ENCODE measurements at regions not wholly inside any gene's neighbourhood (a gene's known extent, or its start where the extent isn't known, plus 50 kb on each side); places are given as distances from the start of the nearest gene placed in this dataset.

DNA sequence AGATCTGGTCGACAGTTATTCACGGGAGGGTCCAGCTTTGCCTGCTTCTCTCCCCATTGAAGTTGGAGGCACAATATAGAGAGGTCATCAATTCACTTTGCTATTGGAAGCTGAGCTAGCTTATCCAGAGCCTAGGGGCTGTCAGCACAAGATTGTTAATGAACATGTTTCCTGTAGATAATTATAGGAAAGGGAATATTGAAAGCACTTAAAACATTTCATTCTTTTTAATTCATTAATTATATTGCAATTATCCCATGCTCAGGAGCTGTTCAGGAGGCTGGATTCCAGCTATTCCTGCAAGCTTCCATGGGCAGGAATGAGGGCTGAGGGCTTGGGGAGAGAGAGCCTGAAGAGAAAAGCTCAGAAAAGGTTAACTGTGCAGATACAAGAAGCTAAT, 153.1 kb upstream of the BRINP1 start (continued):
- TF ChIP-seq, protein P1, sequence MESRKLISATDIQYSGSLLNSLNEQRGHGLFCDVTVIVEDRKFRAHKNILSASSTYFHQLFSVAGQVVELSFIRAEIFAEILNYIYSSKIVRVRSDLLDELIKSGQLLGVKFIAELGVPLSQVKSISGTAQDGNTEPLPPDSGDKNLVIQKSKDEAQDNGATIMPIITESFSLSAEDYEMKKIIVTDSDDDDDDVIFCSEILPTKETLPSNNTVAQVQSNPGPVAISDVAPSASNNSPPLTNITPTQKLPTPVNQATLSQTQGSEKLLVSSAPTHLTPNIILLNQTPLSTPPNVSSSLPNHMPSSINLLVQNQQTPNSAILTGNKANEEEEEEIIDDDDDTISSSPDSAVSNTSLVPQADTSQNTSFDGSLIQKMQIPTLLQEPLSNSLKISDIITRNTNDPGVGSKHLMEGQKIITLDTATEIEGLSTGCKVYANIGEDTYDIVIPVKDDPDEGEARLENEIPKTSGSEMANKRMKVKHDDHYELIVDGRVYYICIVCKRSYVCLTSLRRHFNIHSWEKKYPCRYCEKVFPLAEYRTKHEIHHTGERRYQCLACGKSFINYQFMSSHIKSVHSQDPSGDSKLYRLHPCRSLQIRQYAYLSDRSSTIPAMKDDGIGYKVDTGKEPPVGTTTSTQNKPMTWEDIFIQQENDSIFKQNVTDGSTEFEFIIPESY (IDR thresholded peaks at IDR 0.05; ENCODE audit: extremely low read depth, insufficient replicate concordance, low read length), result no peak
- no peak for TF ChIP-seq SRF (IDR thresholded peaks at IDR 0.05; ENCODE audit: low read depth)
- TF ChIP-seq, protein P2, sequence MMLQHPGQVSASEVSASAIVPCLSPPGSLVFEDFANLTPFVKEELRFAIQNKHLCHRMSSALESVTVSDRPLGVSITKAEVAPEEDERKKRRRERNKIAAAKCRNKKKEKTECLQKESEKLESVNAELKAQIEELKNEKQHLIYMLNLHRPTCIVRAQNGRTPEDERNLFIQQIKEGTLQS (IDR thresholded peaks at IDR 0.05), result no peak
- no peak for TF ChIP-seq ZNF274 (IDR thresholded peaks at IDR 0.05; ENCODE audit: low read depth, low read length)
- no peak for TF ChIP-seq EGR1 (IDR thresholded peaks at IDR 0.05; ENCODE audit: low read depth)
- TF ChIP-seq FOSL1 (IDR thresholded peaks at IDR 0.05; ENCODE audit: low read depth), result no peak
- TF ChIP-seq TCF7L2 (IDR thresholded peaks at IDR 0.05; ENCODE audit: borderline replicate concordance, extremely low read depth, insufficient read depth, insufficient read length), result no peak
- no peak for TF ChIP-seq EZH2 (IDR thresholded peaks at IDR 0.05)
- TF ChIP-seq ELF1 (IDR thresholded peaks at IDR 0.05; ENCODE audit: borderline replicate concordance, low read depth), result no peak
- no peak for TF ChIP-seq POLR2A (IDR thresholded peaks at IDR 0.05; ENCODE audit: borderline replicate concordance, extremely low read depth, insufficient read depth, insufficient read length)
- no peak for TF ChIP-seq YY1 (IDR thresholded peaks at IDR 0.05; ENCODE audit: extremely low read depth, insufficient replicate concordance, low read depth, low read length)
- TF ChIP-seq SP1 (IDR thresholded peaks at IDR 0.05; ENCODE audit: low read depth), result no peak

DNA sequence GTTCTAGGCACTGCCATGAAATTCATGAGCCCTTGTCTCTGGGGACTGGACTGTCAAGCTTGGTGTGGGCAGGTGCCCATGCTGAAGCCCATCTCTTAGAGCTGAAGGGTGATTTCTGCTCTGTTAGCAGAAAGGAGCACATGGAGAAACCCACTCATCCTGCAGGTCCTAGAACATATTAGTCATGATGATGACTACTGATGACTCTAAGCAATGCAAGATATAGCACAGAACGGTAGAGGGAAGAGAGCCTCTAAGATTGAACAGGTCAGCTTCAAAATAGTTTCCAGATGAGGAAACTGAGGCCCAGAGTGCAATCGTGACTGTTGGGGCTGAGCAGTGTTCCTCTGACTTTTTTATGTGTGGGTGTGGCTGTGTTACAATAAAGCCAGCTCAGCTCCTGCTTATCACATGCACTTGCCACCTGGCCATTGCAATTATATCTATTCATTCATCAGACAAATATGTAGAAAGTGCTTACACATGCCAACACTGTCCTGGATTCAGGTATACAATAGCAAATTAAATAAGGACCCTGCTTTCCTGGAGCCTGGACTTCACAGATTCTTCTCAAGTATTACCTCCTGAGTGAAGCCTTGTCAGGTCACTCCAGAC, 140.2 kb upstream of the BRINP1 start:
- Histone ChIP-seq H3K27me3 (ENCODE audit: insufficient read depth, low read length) (no peaks in the 10 kb centered on the region), H3K36me3 (ENCODE audit: control insufficient read depth in 1 of 2, insufficient read depth in 2 of 2, low read length in 2 of 2) (no peaks in the 10 kb centered on the region), H3K4me2 (ENCODE audit: low read length) (no peak overlapping the region), H4K20me1 (ENCODE audit: insufficient read depth) (no peaks in the 10 kb centered on the region), H3K79me2 (ENCODE audit: insufficient read depth, low read length) (no peaks in the 10 kb centered on the region), H3K9ac (ENCODE audit: low read length) (no peak overlapping the region), H3K4me1 (ENCODE audit: control insufficient read depth in 1 of 2, insufficient read depth in 2 of 2, low read length in 2 of 2) (no peaks in the 10 kb centered on the region), H2AFZ (ENCODE audit: low read depth, low read length, poor library complexity, severe bottlenecking) (no peak overlapping the region), H3K4me3 (replicated peaks in 1 of 2; ENCODE audit: low read depth in 1 of 2, low read length in 2 of 2) (no peak overlapping the region), H3K27ac (ENCODE audit: low read depth, low read length) (no peak overlapping the region), H3K9me2 (ENCODE audit: insufficient read depth) (no peaks in the 10 kb centered on the region), H3K9me3 (ENCODE audit: control insufficient read depth in 1 of 2, insufficient read depth in 1 of 2, low read depth in 1 of 2, low read length in 2 of 2) (no peaks in the 10 kb centered on the region; a peak in 1 of 4 replicates)
- POLR2A ChIA-PET, result no interaction called here
- intact Hi-C loops (cut with micrococcal nuclease), result no loop called here
- CTCF ChIA-PET, result no interaction called here
- no TSS peak for BruUV-seq (replicated peaks)
- RAD21 ChIA-PET (ENCODE audit: low non-redundant PET in 1 of 2, low total read pairs in 2 of 2, uncharacterized antibody in 2 of 2, unreplicated experiment in 2 of 2), result no interaction called here
- DNase-seq (ENCODE audit: low read depth, low spot score) (no peak), ATAC-seq (no peak)
- TF ChIP-seq, protein P3, sequence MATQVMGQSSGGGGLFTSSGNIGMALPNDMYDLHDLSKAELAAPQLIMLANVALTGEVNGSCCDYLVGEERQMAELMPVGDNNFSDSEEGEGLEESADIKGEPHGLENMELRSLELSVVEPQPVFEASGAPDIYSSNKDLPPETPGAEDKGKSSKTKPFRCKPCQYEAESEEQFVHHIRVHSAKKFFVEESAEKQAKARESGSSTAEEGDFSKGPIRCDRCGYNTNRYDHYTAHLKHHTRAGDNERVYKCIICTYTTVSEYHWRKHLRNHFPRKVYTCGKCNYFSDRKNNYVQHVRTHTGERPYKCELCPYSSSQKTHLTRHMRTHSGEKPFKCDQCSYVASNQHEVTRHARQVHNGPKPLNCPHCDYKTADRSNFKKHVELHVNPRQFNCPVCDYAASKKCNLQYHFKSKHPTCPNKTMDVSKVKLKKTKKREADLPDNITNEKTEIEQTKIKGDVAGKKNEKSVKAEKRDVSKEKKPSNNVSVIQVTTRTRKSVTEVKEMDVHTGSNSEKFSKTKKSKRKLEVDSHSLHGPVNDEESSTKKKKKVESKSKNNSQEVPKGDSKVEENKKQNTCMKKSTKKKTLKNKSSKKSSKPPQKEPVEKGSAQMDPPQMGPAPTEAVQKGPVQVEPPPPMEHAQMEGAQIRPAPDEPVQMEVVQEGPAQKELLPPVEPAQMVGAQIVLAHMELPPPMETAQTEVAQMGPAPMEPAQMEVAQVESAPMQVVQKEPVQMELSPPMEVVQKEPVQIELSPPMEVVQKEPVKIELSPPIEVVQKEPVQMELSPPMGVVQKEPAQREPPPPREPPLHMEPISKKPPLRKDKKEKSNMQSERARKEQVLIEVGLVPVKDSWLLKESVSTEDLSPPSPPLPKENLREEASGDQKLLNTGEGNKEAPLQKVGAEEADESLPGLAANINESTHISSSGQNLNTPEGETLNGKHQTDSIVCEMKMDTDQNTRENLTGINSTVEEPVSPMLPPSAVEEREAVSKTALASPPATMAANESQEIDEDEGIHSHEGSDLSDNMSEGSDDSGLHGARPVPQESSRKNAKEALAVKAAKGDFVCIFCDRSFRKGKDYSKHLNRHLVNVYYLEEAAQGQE (IDR thresholded peaks at IDR 0.05; ENCODE audit: low read depth), result no peak
- TF ChIP-seq JUND (IDR thresholded peaks at IDR 0.05), result no peak
- no peak for TF ChIP-seq EGR1 (IDR thresholded peaks at IDR 0.05; ENCODE audit: low read depth)
- no peak for TF ChIP-seq CBX3 (IDR thresholded peaks at IDR 0.05; ENCODE audit: low read depth)
- TF ChIP-seq CEBPB (IDR thresholded peaks at IDR 0.05; ENCODE audit: low read depth), result no peak
- TF ChIP-seq YY1 (IDR thresholded peaks at IDR 0.05; ENCODE audit: extremely low read depth, insufficient replicate concordance, low read depth, low read length), result no peak
- TF ChIP-seq, protein P1 (IDR thresholded peaks at IDR 0.05; ENCODE audit: extremely low read depth, insufficient replicate concordance, low read length), result no peak
- TF ChIP-seq TCF7L2 (IDR thresholded peaks at IDR 0.05; ENCODE audit: borderline replicate concordance, extremely low read depth, insufficient read depth, insufficient read length), result no peak
- TF ChIP-seq SRF (IDR thresholded peaks at IDR 0.05; ENCODE audit: low read depth), result no peak

All from HCT116 (cell line).